Stomach (tissue), 4 donors: ENCODE measurements at regions not wholly inside any gene's neighbourhood (a gene's known extent, or its start where the extent isn't known, plus 50 kb on each side); places are given as distances from the start of the nearest gene placed in this dataset.

Source experiments
- CTCF ChIP-seq, 7 experiments: fragments of 450-650 bp in 4 of 7; fragments of 200-600 bp in 3 of 7; sonication (generic) in 3 of 7; IDR thresholded peaks; one replicate each; pipeline ENCODE4 v1.5.1; 2016 to 2019; ENCODE audit warnings: antibody characterized with exemption in 7 of 7, control low read depth in 2 of 7, mild to moderate bottlenecking in 1 of 7
- EP300 ChIP-seq: sonication (generic); formaldehyde crosslinking; IDR thresholded peaks from one replicate; pipeline ENCODE4 v1.6.1; 2017; ENCODE audit warnings: antibody characterized with exemption
- POLR2A ChIP-seq, 4 donors: fragments of 450-650 bp; IDR thresholded peaks; one replicate each; pipeline ENCODE4 v1.6.1; 2016; ENCODE audit warnings: antibody characterized with exemption in 4 of 4, control low read depth in 2 of 4, mild to moderate bottlenecking in 1 of 4, moderate library complexity in 1 of 4
- POLR2AphosphoS5 ChIP-seq, 3 donors: sonication (generic); formaldehyde crosslinking; IDR thresholded peaks; one replicate each; pipeline ENCODE4 v1.6.1; 2016; ENCODE audit warnings: antibody characterized with exemption in 3 of 3

- no peak for TF ChIP-seq CTCF (IDR thresholded peaks at IDR 0.05)
- no peak for TF ChIP-seq POLR2AphosphoS5 (IDR thresholded peaks at IDR 0.05)
- no peak for TF ChIP-seq POLR2A (IDR thresholded peaks at IDR 0.05)
- no peak for TF ChIP-seq EP300
Observed at GRCh38 chr11:80720295-80720694, 1279.5 kb upstream of the TENM4 start.
